ENCODE measurements at regions not wholly inside any gene's neighbourhood (a gene's known extent, or its start where the extent isn't known, plus 50 kb on each side); places are given as distances from the start of the nearest gene placed in this dataset.

DNA sequence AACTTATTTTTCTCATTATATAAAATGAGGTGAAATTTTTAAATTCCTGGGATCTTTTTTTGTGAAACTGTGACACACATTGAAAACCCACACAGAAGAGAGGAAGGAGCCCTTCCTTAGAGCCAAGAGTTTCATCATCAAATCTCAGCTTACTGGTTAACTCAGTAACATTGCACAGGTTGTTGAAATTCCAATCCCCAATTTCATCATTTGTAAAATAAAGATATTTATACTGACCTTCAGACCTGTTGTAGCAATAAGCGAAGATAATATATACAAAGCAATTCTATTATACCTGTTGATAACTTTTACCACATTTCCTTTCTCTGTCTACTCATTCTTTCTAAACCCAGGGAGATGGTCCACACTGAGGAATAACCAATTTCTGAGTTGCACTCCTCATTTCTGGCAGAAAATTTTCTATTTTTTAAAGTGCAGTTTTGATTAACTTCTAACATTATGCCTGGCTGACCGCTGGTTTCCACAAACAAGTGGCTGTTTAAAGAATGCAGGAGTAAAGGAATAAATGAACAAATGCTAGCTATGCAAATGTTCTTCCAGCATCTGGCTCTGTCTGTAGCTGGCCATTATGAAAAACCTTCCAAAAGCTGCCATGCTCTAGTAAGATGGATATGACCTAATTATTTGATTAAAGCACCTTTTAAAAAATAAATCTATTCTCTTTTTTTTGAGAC, 105.7 kb upstream of the LINC00305 start:
- TF ChIP-seq EZH2 (optimal IDR thresholded peaks at IDR 0.05; ENCODE audit: low read depth, low read length) (no peak), EZH2phosphoT487 (IDR thresholded peaks at IDR 0.05; ENCODE audit: low read length) (no peak)

All from MM.1S (cell line).